ENCODE measurements at regions not wholly inside any gene's neighbourhood (a gene's known extent, or its start where the extent isn't known, plus 50 kb on each side); places are given as distances from the start of the nearest gene placed in this dataset.

GRCh38 chr1:240018617-240019016 is 73.1 kb upstream of the FMN2 start:
- Mint-ChIP-seq H3K36me3 (peaks cover 3% of the 10 kb centered on the region; the same call in 1 of the 2 replicates), H3K9me3 (peaks cover 21% of the 10 kb centered on the region), H3K4me3 (no peak overlapping the region), H3K27me3 (ENCODE audit: low read depth) (no peaks in the 10 kb centered on the region), H3K4me1 (no peaks in the 10 kb centered on the region), H3K27ac (no peak overlapping the region)
- TF ChIP-seq, protein P1, sequence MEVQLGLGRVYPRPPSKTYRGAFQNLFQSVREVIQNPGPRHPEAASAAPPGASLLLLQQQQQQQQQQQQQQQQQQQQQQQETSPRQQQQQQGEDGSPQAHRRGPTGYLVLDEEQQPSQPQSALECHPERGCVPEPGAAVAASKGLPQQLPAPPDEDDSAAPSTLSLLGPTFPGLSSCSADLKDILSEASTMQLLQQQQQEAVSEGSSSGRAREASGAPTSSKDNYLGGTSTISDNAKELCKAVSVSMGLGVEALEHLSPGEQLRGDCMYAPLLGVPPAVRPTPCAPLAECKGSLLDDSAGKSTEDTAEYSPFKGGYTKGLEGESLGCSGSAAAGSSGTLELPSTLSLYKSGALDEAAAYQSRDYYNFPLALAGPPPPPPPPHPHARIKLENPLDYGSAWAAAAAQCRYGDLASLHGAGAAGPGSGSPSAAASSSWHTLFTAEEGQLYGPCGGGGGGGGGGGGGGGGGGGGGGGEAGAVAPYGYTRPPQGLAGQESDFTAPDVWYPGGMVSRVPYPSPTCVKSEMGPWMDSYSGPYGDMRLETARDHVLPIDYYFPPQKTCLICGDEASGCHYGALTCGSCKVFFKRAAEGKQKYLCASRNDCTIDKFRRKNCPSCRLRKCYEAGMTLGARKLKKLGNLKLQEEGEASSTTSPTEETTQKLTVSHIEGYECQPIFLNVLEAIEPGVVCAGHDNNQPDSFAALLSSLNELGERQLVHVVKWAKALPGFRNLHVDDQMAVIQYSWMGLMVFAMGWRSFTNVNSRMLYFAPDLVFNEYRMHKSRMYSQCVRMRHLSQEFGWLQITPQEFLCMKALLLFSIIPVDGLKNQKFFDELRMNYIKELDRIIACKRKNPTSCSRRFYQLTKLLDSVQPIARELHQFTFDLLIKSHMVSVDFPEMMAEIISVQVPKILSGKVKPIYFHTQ (CRISPR knock-in tag; IDR thresholded peaks at IDR 0.05): no peak
- TF ChIP-seq, protein P2, sequence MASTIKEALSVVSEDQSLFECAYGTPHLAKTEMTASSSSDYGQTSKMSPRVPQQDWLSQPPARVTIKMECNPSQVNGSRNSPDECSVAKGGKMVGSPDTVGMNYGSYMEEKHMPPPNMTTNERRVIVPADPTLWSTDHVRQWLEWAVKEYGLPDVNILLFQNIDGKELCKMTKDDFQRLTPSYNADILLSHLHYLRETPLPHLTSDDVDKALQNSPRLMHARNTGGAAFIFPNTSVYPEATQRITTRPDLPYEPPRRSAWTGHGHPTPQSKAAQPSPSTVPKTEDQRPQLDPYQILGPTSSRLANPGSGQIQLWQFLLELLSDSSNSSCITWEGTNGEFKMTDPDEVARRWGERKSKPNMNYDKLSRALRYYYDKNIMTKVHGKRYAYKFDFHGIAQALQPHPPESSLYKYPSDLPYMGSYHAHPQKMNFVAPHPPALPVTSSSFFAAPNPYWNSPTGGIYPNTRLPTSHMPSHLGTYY (CRISPR knock-in tag; IDR thresholded peaks at IDR 0.05): no peak
- no peak for TF ChIP-seq NR2C2 (CRISPR knock-in tag; IDR thresholded peaks at IDR 0.05)
- TF ChIP-seq NFYB (CRISPR knock-in tag; conservative IDR thresholded peaks at IDR 0.05; ENCODE audit: low read depth): no peak
- no peak for TF ChIP-seq FOXK1 (CRISPR knock-in tag; IDR thresholded peaks at IDR 0.05)
- TF ChIP-seq ESRRA (CRISPR knock-in tag; IDR thresholded peaks at IDR 0.05; ENCODE audit: borderline replicate concordance): no peak
- no peak for TF ChIP-seq RELA (CRISPR knock-in tag; IDR thresholded peaks at IDR 0.05; ENCODE audit: borderline replicate concordance)
- TF ChIP-seq E2F1 (CRISPR knock-in tag; IDR thresholded peaks at IDR 0.05): no peak
- TF ChIP-seq FOXJ3 (CRISPR knock-in tag; IDR thresholded peaks at IDR 0.05; ENCODE audit: borderline replicate concordance): no peak
- TF ChIP-seq RORB (CRISPR knock-in tag; IDR thresholded peaks at IDR 0.05): no peak
- no peak for TF ChIP-seq ZNF512 (CRISPR knock-in tag; IDR thresholded peaks at IDR 0.05; ENCODE audit: borderline replicate concordance)
- no peak for TF ChIP-seq GTF2I (CRISPR knock-in tag; conservative IDR thresholded peaks at IDR 0.05)
- no peak for TF ChIP-seq TEAD4 (CRISPR knock-in tag; IDR thresholded peaks at IDR 0.05)
- no peak for TF ChIP-seq ZNF532 (CRISPR knock-in tag; IDR thresholded peaks at IDR 0.05; ENCODE audit: borderline replicate concordance)
- no peak for TF ChIP-seq ZNF671 (CRISPR knock-in tag; IDR thresholded peaks at IDR 0.05)
- TF ChIP-seq SMAD4 (CRISPR knock-in tag; IDR thresholded peaks at IDR 0.05): no peak
- ATAC-seq (no peak), DNase-seq (ENCODE audit: low spot score) (no peak)
- CTCF ChIA-PET: no interaction called here
- POLR2A ChIA-PET: no interaction called here

Data from WTC11 (cell line).